HG02973 (cell line): ENCODE measurements at regions not wholly inside any gene's neighbourhood (a gene's known extent, or its start where the extent isn't known, plus 50 kb on each side); places are given as distances from the start of the nearest gene placed in this dataset.
"Not testable (repeated sequence)": the region's sequence is repeated elsewhere in the genome, so short reads cannot be mapped to it uniquely, and the experiment has no call there.

Source experiments
- ATAC-seq: cut with Tn5 transposase; IDR thresholded peaks from one replicate; pipeline ENCODE4 v1.9.1; 2021; ENCODE audit warnings: moderate library complexity; ENCODE audit not compliant: unreplicated experiment

DNA sequence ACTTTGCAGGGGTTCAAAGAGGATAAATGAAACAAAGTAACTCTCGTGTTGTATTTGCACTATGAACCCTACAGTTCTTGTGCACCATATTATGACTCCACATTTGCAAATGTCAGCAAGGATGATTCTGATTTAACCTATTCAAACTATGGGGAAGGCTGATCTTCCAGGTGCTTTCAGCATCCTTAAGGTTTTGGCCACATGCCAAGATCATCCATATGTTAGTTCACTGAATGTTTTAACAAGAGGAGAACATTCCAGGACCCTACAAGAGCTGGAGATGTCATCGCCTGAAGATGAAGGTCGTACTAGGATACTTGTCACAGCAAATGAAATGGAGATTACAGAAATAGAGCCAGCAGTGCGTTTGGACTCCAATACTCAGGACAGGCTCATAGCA is 114.2 kb downstream of the DHRS2 start:
- no peak for ATAC-seq

GRCh38 chr14:23751616-23752015 is 115.5 kb downstream of the DHRS2 start:
- no peak for ATAC-seq

DNA sequence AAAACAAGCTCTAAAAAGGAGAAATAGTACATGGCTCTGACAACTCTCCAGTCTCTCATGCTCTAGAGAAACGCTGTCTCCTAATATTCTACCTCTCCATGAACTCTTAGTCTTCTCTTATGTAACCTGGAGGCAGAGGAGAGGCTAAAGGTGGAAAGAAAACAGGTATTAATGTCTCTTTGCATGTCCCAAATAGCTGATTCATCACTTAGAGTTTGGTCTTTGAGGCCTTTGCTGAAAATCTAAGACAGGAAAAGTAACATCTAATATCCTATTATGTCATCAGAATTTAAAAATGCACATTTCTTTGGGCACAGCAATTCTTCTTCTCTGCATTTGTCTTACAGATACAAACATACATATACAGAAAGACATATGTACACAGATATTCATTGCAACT is 127.2 kb downstream of the DHRS2 start:
- ATAC-seq = no peak

GRCh38 chr14:23766737-23767401 is 130.7 kb downstream of the DHRS2 start:
- no peak for ATAC-seq

DNA sequence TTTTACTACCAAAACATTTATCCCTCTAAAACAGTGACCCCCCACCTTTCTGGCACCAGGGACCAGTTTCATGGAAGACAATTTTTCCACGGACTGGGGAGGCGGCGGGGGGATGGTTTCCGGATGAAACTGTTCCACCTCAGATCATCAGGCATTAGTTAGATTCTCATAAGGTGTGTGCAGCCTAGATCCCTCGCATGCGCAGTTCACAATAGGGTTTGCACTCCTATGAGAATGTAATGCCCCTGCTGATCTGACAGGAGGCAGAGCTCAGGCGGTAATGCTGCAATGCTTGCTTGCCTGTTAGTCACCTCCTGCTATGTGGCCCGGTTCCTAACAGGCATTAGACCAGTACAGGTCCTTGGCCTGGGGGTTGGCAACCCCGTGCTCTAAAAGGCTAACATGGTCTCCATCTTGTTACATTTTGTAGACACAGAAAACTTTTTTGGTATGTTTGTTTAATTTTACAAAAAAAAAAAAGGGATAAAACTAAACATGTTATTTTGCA is 133.1 kb downstream of the DHRS2 start:
- not testable (repeated sequence) for ATAC-seq

GRCh38 chr14:23773981-23774380 is 137.8 kb downstream of the DHRS2 start:
- ATAC-seq = no peak

DNA sequence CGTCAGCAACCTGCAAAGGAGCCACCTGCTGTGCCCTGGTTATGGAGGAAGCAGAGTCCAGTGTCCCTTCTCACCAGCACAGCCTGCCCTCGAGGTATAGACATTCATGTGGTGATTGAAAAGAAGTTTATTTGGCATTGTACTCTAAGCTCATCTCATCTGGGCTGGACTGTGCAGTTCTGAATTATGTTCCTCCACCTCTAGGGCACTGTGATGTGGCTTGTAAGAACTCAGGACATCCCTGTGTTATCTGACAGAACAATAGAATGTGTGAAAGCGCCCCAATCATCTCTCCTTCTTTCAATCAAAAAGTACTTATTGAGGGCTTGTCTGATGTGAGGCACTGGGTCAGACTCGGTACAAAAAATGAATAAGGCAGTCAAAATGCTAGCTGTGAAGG is 140.1 kb downstream of the DHRS2 start:
- ATAC-seq = no peak

DNA sequence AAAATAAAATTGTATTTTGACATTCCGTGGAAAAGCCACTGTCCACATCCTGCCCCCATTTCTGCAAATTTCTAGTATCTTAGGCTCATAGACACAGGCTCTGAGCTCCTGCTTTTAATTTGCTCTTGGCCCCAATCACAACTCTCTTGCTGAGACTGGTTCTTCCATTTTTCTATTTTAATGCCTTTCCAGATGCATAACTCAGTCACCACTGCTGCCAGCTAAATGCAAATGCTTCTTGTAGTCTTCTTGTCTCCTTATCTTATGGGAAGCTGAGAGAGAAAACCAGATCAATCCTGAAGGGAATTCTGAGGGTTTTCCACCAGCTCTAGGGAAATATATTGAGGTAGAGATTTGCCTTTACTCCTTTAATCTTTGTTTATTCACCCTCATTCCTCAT is 149.0 kb downstream of the DHRS2 start:
- ATAC-seq = no peak

DNA sequence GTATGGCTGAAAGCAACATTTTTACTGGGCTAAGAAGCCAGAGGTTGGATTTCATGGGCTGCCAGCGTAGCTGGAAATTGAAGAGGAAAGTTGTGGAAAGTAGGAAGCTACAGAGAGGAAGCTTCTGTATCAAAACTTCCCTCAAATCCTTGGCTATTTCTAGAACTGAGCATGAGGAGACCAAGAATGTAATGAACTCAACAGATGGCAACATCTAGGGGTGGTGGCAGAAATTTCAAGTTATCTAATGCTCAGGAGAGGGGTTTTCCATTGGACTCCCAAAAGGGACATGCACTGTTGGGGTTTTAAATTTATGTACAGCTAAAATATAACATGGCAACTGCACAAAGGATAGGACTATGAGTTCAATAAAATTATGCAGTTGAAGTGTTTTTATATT is 151.3 kb downstream of the DHRS2 start:
- ATAC-seq = no peak

DNA sequence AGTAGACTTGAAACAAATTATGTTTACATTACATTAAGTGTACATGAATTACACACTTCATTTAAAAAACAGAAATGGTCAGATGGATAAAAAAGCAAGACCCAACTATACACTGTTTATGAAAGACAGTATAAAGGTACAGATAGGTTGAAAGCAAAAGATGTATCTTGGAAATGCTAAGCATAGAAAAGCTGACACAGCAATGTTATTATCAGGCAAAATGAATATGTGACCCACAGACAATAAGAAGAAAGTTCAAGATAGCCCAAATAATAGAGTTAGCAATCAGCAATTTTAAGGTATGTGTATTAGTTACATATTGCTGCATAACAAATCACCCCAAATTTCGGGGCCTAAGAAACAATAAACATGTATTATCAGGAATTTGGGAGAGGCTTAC is 153.5 kb downstream of the DHRS2 start:
- no peak for ATAC-seq

DNA sequence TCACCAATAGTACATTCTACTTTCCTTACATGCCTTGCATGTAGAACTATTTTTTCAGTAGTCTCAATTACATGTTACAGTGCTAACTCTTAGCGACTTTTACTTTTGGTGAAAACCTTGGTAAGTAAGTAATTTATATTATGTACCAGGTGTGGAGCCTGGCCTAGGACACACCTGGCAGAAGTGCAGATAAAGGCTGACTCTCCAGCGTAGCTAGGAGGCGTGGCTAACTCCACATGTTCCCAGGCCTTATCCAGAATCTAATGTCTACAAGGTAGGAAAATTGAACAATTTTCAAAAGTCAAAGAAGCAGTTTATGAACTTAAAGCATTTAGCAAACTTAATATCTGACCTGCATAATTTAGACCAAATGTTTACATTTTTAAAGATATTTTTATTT is 157.4 kb downstream of the DHRS2 start:
- no peak for ATAC-seq

DNA sequence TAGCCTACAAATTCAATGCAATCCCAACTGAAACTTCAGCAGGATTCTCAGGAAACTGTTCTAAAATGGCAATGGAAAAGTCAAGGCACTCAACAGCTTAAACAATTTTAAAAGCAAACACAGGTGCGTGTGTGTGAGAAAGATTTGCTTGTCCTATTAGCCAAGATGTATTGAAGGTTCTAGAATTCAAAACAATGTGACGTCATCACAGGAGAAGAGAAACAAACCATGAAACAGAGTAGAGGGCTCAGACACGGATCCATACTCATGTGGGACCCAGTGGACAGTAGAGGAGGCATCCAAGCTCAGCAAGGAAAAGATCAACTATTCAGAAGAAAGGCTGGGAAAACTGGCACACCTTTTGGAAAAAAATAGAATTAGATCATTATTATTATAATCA is 152.8 kb upstream of the DHRS4 start:
- no peak for ATAC-seq

GRCh38 chr14:23801766-23802165 is 151.8 kb upstream of the DHRS4 start:
- no peak for ATAC-seq

GRCh38 chr14:23804817-23805216 is 148.8 kb upstream of the DHRS4 start:
- ATAC-seq = no peak

DNA sequence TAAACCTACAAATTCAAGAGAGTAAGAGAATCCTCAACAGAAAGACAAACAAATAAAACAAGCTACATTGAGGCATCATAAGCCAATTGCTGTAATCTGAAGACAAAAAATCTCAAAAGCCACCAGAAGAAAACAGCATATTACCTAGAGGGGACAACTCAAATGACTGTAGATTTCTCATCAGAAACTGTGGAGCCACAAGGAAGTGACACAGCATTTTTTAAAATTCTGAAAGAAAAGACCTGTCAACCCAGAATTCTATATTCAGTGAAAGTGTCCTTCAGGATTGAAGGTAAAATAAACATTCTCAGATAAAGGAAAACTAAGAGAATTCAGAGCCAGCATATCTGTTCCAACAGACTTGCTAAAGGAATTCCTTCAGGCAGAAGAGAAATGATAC is 147.8 kb upstream of the DHRS4 start:
- no peak for ATAC-seq

DNA sequence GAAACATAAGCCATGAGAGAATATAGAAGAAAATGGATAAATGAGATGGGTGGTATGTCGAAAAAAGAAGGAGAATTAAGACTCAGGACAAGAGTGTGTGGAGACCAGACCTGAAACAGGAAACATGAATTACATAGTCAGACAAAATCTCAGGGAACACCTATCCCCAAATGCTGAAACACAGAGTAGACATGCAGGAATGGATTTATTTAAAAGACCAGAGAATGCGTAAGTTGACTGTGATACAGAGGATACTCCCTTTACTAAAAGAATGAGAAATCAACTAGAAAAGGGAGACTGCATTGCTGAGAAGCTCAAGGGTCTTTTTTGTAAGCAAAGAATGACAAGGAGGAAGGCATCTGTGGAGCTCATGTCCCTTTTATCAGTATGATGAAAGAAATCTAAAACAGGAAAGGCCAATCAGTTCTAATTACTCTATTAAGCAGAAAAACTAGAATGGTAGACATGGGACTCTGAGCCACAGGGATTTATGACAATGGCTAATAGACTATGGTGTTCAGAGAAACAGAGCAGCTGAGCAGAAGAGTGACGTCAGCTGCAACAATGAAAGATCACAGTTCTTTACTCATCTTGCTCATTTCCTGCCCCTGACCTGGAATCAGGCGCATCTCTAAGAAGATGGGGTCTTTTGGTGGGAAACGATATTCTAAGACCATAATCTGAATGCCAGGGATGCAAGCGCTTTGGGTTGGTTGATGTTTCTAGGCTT is 138.9 kb upstream of the DHRS4 start:
- ATAC-seq = no peak

DNA sequence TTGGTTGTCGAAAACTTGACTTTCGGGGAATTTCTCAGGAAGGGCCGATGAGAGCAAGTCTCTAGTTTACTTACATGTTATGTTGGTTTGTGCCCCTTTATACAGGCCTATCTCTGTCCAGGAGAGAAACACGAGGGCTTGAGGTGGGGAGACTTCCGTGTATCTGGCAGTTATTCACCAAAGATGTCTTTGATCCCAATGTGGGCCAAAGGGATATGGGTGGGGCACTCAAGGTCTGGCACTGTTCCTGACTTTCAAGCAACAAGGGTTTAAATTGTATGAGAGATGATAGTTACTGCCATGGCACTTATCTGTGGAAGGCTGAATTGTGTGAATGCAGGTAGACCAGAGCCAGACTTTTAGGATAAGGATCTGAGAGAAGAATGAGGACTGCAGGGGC is 137.2 kb upstream of the DHRS4 start:
- ATAC-seq = no peak

- no peak for ATAC-seq
Observed at GRCh38 chr14:23817164-23817767, 136.3 kb upstream of the DHRS4 start.

DNA sequence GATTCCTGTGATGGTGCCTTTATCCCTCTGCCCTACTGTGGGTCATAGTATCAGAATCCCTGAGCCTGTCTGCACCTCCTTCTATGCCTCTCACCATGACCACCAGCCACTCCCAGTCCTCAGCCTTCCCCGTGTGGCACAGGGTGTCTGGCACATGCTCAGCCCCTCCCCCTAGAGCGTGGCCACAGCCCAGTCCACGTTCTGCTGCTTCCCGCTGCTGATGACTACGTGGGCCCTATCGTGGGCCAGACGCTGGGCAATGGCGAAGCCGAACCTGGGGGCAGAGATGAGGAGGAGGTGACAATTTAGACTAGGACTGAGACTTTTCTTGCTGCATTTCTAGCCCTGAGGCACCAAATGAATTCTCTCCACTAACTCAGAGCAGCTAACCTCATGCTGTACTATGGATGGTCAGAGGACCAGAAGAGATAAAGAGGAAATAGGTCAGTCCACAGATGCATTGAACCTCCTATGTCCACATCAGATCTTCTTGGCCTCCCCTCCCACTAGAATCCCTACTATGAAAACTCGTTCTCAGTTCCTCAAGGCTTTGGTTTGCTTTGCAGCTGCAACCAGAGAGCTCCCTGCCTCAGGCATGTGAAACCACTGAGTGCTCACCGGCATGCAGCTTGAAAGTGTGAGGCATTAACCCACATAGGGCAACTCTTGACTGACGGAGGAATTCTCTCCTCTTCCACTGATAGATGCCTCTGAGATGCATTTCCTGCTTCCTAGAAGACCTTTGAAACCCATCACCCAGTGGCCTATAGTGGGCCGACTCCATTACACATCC is 126.3 kb upstream of the DHRS4 start:
- no peak for ATAC-seq

- ATAC-seq = no peak
Observed at GRCh38 chr14:23828001-23828400, 125.6 kb upstream of the DHRS4 start.

DNA sequence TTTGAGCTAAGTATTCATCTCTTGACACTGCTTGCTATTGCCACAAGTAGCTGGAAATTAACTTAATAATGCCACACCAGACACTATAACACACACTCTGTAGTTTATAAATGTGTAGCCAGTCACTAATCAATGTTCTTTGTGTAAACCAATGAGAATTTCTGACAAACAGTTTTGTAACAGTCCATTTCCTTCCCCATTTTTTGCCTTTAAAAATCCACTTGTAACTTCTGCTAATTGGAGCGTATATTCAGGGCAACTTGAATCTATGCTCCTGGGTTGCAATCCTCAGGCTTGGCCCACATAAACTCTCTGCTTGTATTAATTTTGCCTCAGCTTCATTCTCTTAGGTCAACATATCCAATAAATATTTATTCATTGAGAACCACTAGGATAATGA is 125.0 kb upstream of the DHRS4 start:
- no peak for ATAC-seq
